GM12891 (cell line): ENCODE measurements at regions not wholly inside any gene's neighbourhood (a gene's known extent, or its start where the extent isn't known, plus 50 kb on each side); places are given as distances from the start of the nearest gene placed in this dataset.

Experiments
- POLR2A ChIP-seq: IDR thresholded peaks from 2 replicates; pipeline ENCODE4 v1.6.1; 2011; ENCODE audit warnings: low read depth, low read length, control low read depth
- TAF1 ChIP-seq: IDR thresholded peaks from 2 replicates; pipeline ENCODE4 v1.6.1; 2011; ENCODE audit warnings: low read depth, low read length, control low read depth

- no peak for TF ChIP-seq TAF1
- no peak for TF ChIP-seq POLR2A
These were observed 315.2 kb upstream of the ZEB2 start for GRCh38 chr2:144834998-144835633.
